ENCODE measurements at regions not wholly inside any gene's neighbourhood (a gene's known extent, or its start where the extent isn't known, plus 50 kb on each side); places are given as distances from the start of the nearest gene placed in this dataset.

GRCh38 chr2:117128461-117128860 is 686.0 kb upstream of the DDX18 start:
- no peaks in the 10 kb centered on the region for H3K36me3 ChIP-seq (ENCODE audit: control insufficient read depth in 4 of 4, insufficient read depth in 3 of 4, low read depth in 1 of 4, low read length in 3 of 4)
- 16% methylated on average over 1 of the region's 1 CpG for WGBS
- H3K9me3 ChIP-seq (ENCODE audit: control insufficient read depth in 4 of 4, low read length in 3 of 4): no peaks in the 10 kb centered on the region
- TF ChIP-seq JUND (IDR thresholded peaks at IDR 0.05) (no peak), EGR1 (IDR thresholded peaks at IDR 0.05; ENCODE audit: low read depth in 2 of 2) (no peak), NR2F2 (IDR thresholded peaks at IDR 0.05) (no peak), ZBTB33 (IDR thresholded peaks at IDR 0.05) (no peak), RAD21 (IDR thresholded peaks at IDR 0.05) (no peak), HNF4G (IDR thresholded peaks at IDR 0.05) (no peak), SP1 (IDR thresholded peaks at IDR 0.05) (no peak), FOXA2 (IDR thresholded peaks at IDR 0.05) (no peak)
- peaks cover 0 to 3% (median 0%) of the 10 kb centered on the region in 4 donors for H3K27me3 ChIP-seq (ENCODE audit: control insufficient read depth in 4 of 4, insufficient read depth in 4 of 4, low read length in 3 of 4)
- no peak for DNase-seq (ENCODE audit: low spot score)
- H3K27ac ChIP-seq (ENCODE audit: low read depth in 1 of 2, low read length in 2 of 2): no peak overlapping the region
- no peaks in the 10 kb centered on the region for H3K4me1 ChIP-seq (ENCODE audit: control insufficient read depth in 4 of 4, insufficient read depth in 4 of 4, low read length in 3 of 4)
- H3K4me3 ChIP-seq (ENCODE audit: low read depth in 1 of 3, low read length in 3 of 3): no peak overlapping the region
- H3K9ac ChIP-seq (ENCODE audit: low read depth in 1 of 2, low read length in 2 of 2): no peak overlapping the region

GRCh38 chr2:117137371-117137770 is 677.1 kb upstream of the DDX18 start:
- no peaks in the 10 kb centered on the region for H3K9me3 ChIP-seq (ENCODE audit: control insufficient read depth in 4 of 4, low read length in 3 of 4)
- no peak for DNase-seq (ENCODE audit: low spot score)
- 69% methylated on average over 2 of the region's 2 CpGs for WGBS
- H3K27me3 ChIP-seq (ENCODE audit: control insufficient read depth in 4 of 4, insufficient read depth in 4 of 4, low read length in 3 of 4): no peaks in the 10 kb centered on the region
- H3K4me1 ChIP-seq (ENCODE audit: control insufficient read depth in 4 of 4, insufficient read depth in 4 of 4, low read length in 3 of 4): no peaks in the 10 kb centered on the region
- no peak overlapping the region for H3K27ac ChIP-seq (ENCODE audit: low read depth in 1 of 2, low read length in 2 of 2)
- no peak overlapping the region for H3K9ac ChIP-seq (ENCODE audit: low read depth in 1 of 2, low read length in 2 of 2)
- H3K36me3 ChIP-seq (ENCODE audit: control insufficient read depth in 4 of 4, insufficient read depth in 3 of 4, low read depth in 1 of 4, low read length in 3 of 4): no peaks in the 10 kb centered on the region
- no peak for TF ChIP-seq FOXA2 (IDR thresholded peaks at IDR 0.05)
- no peak for TF ChIP-seq GABPA (IDR thresholded peaks at IDR 0.05 in 1 of 2, conservative IDR thresholded peaks at IDR 0.05 in 1 of 2)
- TF ChIP-seq FOXA1 (IDR thresholded peaks at IDR 0.05): no peak
- no peak for TF ChIP-seq RAD21 (IDR thresholded peaks at IDR 0.05)
- no peak for TF ChIP-seq HNF4G (IDR thresholded peaks at IDR 0.05)
- TF ChIP-seq YY1 (IDR thresholded peaks at IDR 0.05): no peak
- TF ChIP-seq SP1 (IDR thresholded peaks at IDR 0.05): no peak
- TF ChIP-seq TAF1 (conservative IDR thresholded peaks at IDR 0.05): no peak
- TF ChIP-seq RXRA (IDR thresholded peaks at IDR 0.05): no peak
- no peak overlapping the region for H3K4me3 ChIP-seq (ENCODE audit: low read depth in 1 of 3, low read length in 3 of 3)

- Histone ChIP-seq H3K9ac (ENCODE audit: low read depth in 1 of 2, low read length in 2 of 2) (no peak overlapping the region), H3K27ac (ENCODE audit: low read depth in 1 of 2, low read length in 2 of 2) (no peak overlapping the region), H3K36me3 (ENCODE audit: control insufficient read depth in 4 of 4, insufficient read depth in 3 of 4, low read depth in 1 of 4, low read length in 3 of 4) (no peaks in the 10 kb centered on the region), H3K4me1 (ENCODE audit: control insufficient read depth in 4 of 4, insufficient read depth in 4 of 4, low read length in 3 of 4) (no peaks in the 10 kb centered on the region), H3K9me3 (ENCODE audit: control insufficient read depth in 4 of 4, low read length in 3 of 4) (peaks cover 0 to 7% (median 3%) of the 10 kb centered on the region in 4 donors), H3K27me3 (ENCODE audit: control insufficient read depth in 4 of 4, insufficient read depth in 4 of 4, low read length in 3 of 4) (no peaks in the 10 kb centered on the region), H3K4me3 (ENCODE audit: low read depth in 1 of 3, low read length in 3 of 3) (no peak overlapping the region)
- no peak for TF ChIP-seq FOXA2 (IDR thresholded peaks at IDR 0.05)
- TF ChIP-seq HNF4G (IDR thresholded peaks at IDR 0.05): no peak
- no peak for TF ChIP-seq RXRA (IDR thresholded peaks at IDR 0.05)
- no peak for TF ChIP-seq TAF1 (conservative IDR thresholded peaks at IDR 0.05)
- TF ChIP-seq GABPA (IDR thresholded peaks at IDR 0.05 in 1 of 2, conservative IDR thresholded peaks at IDR 0.05 in 1 of 2): no peak
- no peak for TF ChIP-seq FOXA1 (IDR thresholded peaks at IDR 0.05)
- TF ChIP-seq HNF4A (conservative IDR thresholded peaks at IDR 0.05): no peak
- TF ChIP-seq REST (IDR thresholded peaks at IDR 0.05): no peak
- no peak for TF ChIP-seq EGR1 (IDR thresholded peaks at IDR 0.05; ENCODE audit: low read depth in 2 of 2)
- TF ChIP-seq NR2F2 (IDR thresholded peaks at IDR 0.05): no peak
- TF ChIP-seq SP1 (IDR thresholded peaks at IDR 0.05): no peak
- TF ChIP-seq CTCF (IDR thresholded peaks at IDR 0.05; ENCODE audit: low read depth, low read length, missing input control): no peak
- no peak for TF ChIP-seq ZBTB33 (IDR thresholded peaks at IDR 0.05)
- TF ChIP-seq YY1 (IDR thresholded peaks at IDR 0.05): no peak
- no peak for TF ChIP-seq ATF3 (IDR thresholded peaks at IDR 0.05)
- WGBS: 70% methylated on average over 2 of the region's 2 CpGs
- no peak for DNase-seq (ENCODE audit: low spot score)
These were observed 645.3 kb upstream of the DDX18 start for GRCh38 chr2:117169036-117169765.

Measured in liver (tissue), 8 donors.